Parathyroid adenoma (tissue), 2 donors: ENCODE measurements at regions not wholly inside any gene's neighbourhood (a gene's known extent, or its start where the extent isn't known, plus 50 kb on each side); places are given as distances from the start of the nearest gene placed in this dataset.
"Not testable (repeated sequence)": the region's sequence is repeated elsewhere in the genome, so short reads cannot be mapped to it uniquely, and the experiment has no call there.

Experiments
- H2AFZ ChIP-seq: fragments of 300-600 bp; sonication (generic); one replicate; pipeline ENCODE4 v1.7.0; 2017; ENCODE audit warnings: antibody characterized with exemption, mild to moderate bottlenecking
- H3K27ac ChIP-seq: fragments of 300-600 bp; sonication (generic); one replicate; pipeline ENCODE4 v1.7.0; 2017
- H3K27me3 ChIP-seq: fragments of 300-600 bp; sonication (generic); one replicate; pipeline ENCODE4 v1.7.0; 2017; ENCODE audit warnings: low read length; ENCODE audit not compliant: control insufficient read depth, insufficient read depth
- H3K36me3 ChIP-seq: fragments of 300-600 bp; sonication (generic); one replicate; pipeline ENCODE4 v1.7.0; 2017; ENCODE audit warnings: low read length; ENCODE audit not compliant: control insufficient read depth, insufficient read depth
- H3K4me1 ChIP-seq: fragments of 300-600 bp; sonication (generic); one replicate; pipeline ENCODE4 v1.7.0; 2017; ENCODE audit warnings: control low read depth
- H3K4me2 ChIP-seq: fragments of 300-600 bp; sonication (generic); one replicate; pipeline ENCODE4 v1.7.0; 2017; ENCODE audit warnings: low read length
- H3K4me3 ChIP-seq: fragments of 300-600 bp; sonication (generic); one replicate; pipeline ENCODE4 v1.7.0; 2017; ENCODE audit warnings: low read depth, low read length
- H3K79me2 ChIP-seq: fragments of 300-600 bp; sonication (generic); one replicate; pipeline ENCODE4 v1.7.0; 2017; ENCODE audit warnings: control low read depth
- H3K9ac ChIP-seq: fragments of 300-600 bp; sonication (generic); one replicate; pipeline ENCODE4 v1.7.0; 2017; ENCODE audit warnings: mild to moderate bottlenecking
- H3K9me3 ChIP-seq: fragments of 300-600 bp; sonication (generic); one replicate; pipeline ENCODE4 v1.7.0; 2017; ENCODE audit warnings: low read length; ENCODE audit not compliant: control insufficient read depth
- donor health status: primary hyperparathyroidism.

- H3K4me3 ChIP-seq, H3K4me2 ChIP-seq, H3K4me1 ChIP-seq, H3K27ac ChIP-seq, H2AFZ ChIP-seq, H3K36me3 ChIP-seq, H3K79me2 ChIP-seq, H3K9ac ChIP-seq, H3K27me3 ChIP-seq, H3K9me3 ChIP-seq: not testable (repeated sequence)
Observed at GRCh38 chr7:153969016-153969415, 83.2 kb upstream of the DPP6 start.

- H3K27ac ChIP-seq, H3K9ac ChIP-seq, H3K9me3 ChIP-seq, H3K4me3 ChIP-seq, H3K4me2 ChIP-seq, H3K4me1 ChIP-seq, H2AFZ ChIP-seq, H3K36me3 ChIP-seq, H3K27me3 ChIP-seq, H3K79me2 ChIP-seq: not testable (repeated sequence)
Observed at GRCh38 chr7:153974603-153975002, 77.6 kb upstream of the DPP6 start.

GRCh38 chr7:153976745-153977144 is 75.5 kb upstream of the DPP6 start:
- H3K4me3 ChIP-seq, H3K36me3 ChIP-seq, H3K4me2 ChIP-seq, H3K4me1 ChIP-seq, H3K79me2 ChIP-seq, H3K27me3 ChIP-seq, H3K9me3 ChIP-seq, H3K27ac ChIP-seq, H2AFZ ChIP-seq, H3K9ac ChIP-seq: not testable (repeated sequence)

GRCh38 chr7:153983186-153983585 is 69.0 kb upstream of the DPP6 start:
- not testable (repeated sequence) for H3K79me2 ChIP-seq, H3K36me3 ChIP-seq, H3K4me3 ChIP-seq, H3K9me3 ChIP-seq, H3K27ac ChIP-seq, H3K4me2 ChIP-seq, H3K27me3 ChIP-seq, H3K4me1 ChIP-seq, H3K9ac ChIP-seq, H2AFZ ChIP-seq

- H3K4me2 ChIP-seq, H3K27me3 ChIP-seq, H2AFZ ChIP-seq, H3K9ac ChIP-seq, H3K36me3 ChIP-seq, H3K9me3 ChIP-seq, H3K4me3 ChIP-seq, H3K27ac ChIP-seq, H3K4me1 ChIP-seq, H3K79me2 ChIP-seq: not testable (repeated sequence)
Observed at GRCh38 chr7:153989066-153989627, 63.1 kb upstream of the DPP6 start.

GRCh38 chr7:153989742-153990425 is 62.3 kb upstream of the DPP6 start:
- not testable (repeated sequence) for H3K27ac ChIP-seq, H3K9me3 ChIP-seq, H3K9ac ChIP-seq, H3K4me1 ChIP-seq, H3K27me3 ChIP-seq, H2AFZ ChIP-seq, H3K79me2 ChIP-seq, H3K4me3 ChIP-seq, H3K4me2 ChIP-seq, H3K36me3 ChIP-seq

- H2AFZ ChIP-seq, H3K4me1 ChIP-seq: not testable (repeated sequence)
Observed at GRCh38 chr7:153991471-153991870, 60.7 kb upstream of the DPP6 start.

GRCh38 chr7:153993402-153993801 is 58.8 kb upstream of the DPP6 start:
- H3K4me1 ChIP-seq, H3K27me3 ChIP-seq, H2AFZ ChIP-seq, H3K4me2 ChIP-seq, H3K9ac ChIP-seq, H3K27ac ChIP-seq, H3K79me2 ChIP-seq, H3K4me3 ChIP-seq, H3K9me3 ChIP-seq, H3K36me3 ChIP-seq: not testable (repeated sequence)

More at GRCh38 chr7:153991471-153991870, 60.7 kb upstream of the DPP6 start:
- H3K79me2 ChIP-seq, H3K36me3 ChIP-seq, H3K9me3 ChIP-seq, H3K4me3 ChIP-seq, H3K4me2 ChIP-seq, H3K27me3 ChIP-seq, H3K27ac ChIP-seq, H3K9ac ChIP-seq: not testable (repeated sequence)

GRCh38 chr7:153998896-153999295 is 53.3 kb upstream of the DPP6 start:
- not testable (repeated sequence) for H3K27me3 ChIP-seq, H3K79me2 ChIP-seq, H3K27ac ChIP-seq, H3K4me3 ChIP-seq, H3K9ac ChIP-seq, H3K4me2 ChIP-seq, H3K9me3 ChIP-seq, H2AFZ ChIP-seq, H3K36me3 ChIP-seq, H3K4me1 ChIP-seq
